GM18519 (cell line): ENCODE measurements at regions not wholly inside any gene's neighbourhood (a gene's known extent, or its start where the extent isn't known, plus 50 kb on each side); places are given as distances from the start of the nearest gene placed in this dataset.

Experiments used
- ATAC-seq: cut with Tn5 transposase; IDR thresholded peaks from one replicate; pipeline ENCODE4 v1.9.1; 2021; ENCODE audit warnings: mild to moderate bottlenecking, moderate library complexity; ENCODE audit not compliant: unreplicated experiment, low FRiP score

DNA sequence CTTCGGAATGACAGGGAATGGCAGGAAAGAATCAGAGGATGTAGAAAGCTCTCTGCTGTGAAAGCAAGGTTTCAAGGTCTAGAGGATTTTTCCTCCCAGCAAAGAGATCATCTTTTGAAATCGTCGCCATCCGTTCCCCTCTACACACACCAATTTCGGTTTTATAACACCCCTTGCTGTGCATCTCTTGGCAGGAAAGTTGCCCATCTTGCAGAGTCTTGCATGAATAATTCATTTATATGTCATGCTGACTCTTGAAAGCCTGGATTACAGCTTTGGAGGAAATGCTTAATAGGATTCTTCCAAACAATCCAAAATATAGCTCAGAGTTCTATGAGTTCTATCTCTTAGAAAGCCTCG, 262.7 kb downstream of the CHL1 start:
- ATAC-seq: no peak

DNA sequence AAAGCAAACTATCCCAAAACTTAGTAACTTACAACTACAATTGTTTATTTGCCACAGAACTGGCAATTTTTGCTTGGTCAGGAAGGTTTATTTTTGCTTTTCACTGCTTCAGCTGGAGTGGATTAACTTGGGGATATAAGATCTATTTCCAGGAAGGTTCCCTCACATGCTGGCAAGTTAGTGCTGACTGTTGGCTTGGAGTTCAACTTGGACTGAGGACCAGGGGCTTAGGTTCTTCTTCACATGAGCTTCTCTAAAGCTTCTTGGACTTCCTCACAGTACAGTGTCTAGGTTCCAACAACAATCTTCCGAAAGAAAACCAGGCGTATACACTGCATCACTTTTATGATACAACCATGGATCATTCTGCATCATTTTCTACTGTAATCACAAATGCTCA, 264.4 kb downstream of the CHL1 start:
- no peak for ATAC-seq

GRCh38 chr3:462851-463250, 266.3 kb downstream of the CHL1 start:
- no peak for ATAC-seq

- peak; percentile 99 for ATAC-seq
Observed at GRCh38 chr3:463252-464192, 267.0 kb downstream of the CHL1 start.

GRCh38 chr3:464255-464654, 267.7 kb downstream of the CHL1 start:
- no peak for ATAC-seq

DNA sequence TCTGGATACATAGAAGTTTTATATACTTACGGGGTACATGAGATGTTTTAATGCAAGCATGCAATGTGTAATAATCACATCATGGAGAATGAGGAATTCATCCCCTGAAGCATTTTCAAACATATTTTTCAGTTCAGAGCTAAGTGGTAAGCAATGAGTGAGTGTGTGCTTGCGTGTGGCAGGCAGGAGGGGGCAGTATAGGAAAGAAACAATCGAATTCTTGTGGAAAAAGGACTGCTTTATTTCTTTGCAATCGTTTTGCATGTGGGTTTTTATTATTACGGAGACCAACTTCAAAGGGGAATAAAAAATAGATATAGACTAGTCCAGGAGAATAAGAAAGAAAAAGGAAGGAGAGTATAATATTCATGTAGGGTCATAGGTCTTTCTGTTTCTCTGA, 271.6 kb downstream of the CHL1 start:
- ATAC-seq: peak; percentile 27

GRCh38 chr3:473033-473800, 276.7 kb downstream of the CHL1 start:
- no peak for ATAC-seq

DNA sequence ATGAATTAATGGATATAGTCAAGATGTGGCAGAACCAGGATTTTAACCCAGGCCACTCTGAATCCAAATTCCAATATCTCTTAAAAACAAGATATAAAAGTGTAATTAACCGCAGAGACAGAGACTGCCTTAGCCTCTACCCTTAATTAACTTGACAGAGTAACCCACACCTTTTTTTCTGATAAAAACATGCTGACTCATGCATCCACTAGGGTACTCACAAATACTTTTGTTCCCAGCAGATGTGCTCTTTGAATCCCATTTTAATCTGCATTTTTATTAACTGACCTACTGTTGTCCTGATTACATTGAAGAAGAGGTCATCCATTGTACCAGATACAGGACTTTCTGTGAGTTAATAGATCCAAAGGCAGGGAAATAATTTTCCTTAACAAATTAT, 278.3 kb downstream of the CHL1 start:
- ATAC-seq: no peak

DNA sequence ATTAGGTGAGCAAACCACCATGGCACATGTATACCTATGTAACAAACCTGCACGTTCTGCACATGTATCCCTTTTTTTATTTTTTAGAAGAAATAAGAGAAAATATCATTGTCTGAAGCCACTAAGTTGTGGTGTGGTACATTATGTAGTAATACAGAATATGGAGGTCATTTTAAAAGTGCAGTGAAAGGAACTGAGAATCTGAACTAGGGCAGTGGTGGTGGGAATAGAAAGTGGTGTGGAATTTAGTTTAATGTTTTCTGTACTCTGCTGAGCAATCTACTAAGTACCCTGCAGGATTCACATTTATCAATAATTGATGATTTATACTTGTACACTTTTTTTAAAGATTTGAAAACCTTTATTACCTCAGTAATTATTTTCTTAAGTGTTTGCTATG, 283.5 kb downstream of the CHL1 start:
- peak; percentile 56 for ATAC-seq

DNA sequence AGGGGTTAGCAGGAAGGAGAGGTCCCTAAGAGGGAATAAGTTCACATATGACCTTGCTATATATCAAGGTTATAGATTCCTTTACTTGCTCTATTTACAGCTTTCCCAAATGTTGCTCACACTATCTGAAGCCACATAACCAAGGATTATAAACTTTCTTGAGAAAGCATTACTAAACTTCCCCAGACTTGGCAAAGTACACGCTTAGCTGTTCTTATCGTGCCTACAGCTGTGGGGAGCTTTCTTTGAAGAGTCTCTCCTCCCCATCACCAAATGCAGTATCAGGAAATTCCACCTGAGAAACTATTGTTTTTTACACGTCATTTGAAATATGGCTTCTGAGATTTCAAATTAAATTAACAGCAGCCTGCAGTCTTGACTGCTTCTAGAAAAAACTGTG, 284.5 kb downstream of the CHL1 start:
- no peak for ATAC-seq

- peak; percentile 47 for ATAC-seq
Observed at GRCh38 chr3:481680-482079, 285.1 kb downstream of the CHL1 start.

DNA sequence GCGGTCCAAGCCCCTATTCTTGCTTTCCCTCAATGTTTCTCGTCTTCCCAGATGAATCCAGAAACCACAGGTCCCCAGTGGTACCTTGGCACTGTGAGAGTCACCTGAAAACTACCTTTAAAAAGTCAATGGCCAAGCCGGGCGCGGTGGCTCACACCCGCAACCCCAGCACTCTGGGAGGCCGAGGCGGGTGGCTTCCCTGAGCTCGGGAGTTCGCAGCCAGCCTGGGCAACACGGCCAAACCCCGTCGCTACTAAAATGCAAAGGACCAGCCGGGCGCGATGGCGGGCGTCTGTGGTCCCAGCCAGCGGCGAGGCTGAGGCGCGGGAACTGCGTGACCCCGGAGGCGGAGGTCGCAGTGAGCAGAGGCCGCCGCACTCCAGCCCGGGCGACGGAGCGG, 285.9 kb downstream of the CHL1 start:
- ATAC-seq: no peak

DNA sequence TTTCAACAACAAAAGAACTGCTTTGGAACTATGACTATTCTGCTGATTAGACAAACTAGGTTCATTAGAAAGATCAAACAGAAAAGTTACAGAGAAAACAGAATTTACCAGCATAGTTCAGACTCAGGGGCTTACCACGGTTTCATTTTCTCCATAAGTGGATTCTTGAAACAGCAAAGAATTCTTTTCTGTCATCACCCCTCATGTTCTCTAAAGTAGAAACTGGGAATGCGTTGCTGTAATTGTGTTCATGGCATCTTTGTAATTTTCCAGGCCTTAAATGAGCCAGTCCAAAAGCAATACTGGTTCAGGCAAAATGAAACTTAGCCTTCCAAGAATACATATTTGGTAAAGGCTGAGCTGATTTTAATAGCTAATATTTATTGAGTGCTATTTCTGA, 287.8 kb downstream of the CHL1 start:
- ATAC-seq: no peak

DNA sequence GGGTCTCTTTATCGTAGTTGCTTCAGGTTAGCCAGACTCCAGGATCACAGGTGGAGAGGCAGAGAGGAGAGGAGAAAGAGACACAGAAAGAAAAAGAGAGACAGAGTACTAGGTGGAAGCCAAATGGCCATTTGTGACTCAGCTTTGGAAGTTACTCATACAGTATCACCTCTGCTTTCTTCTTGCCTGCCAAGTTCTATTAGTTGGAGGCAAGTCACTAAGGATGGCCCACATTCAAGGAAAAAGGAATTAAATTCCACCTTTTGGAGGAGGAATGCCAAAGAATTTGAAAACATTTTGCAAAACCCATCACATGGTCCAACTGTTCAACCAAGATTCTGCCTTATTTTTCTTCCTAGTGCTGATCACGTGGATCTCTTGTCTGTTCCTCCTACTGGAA, 291.1 kb downstream of the CHL1 start:
- ATAC-seq: no peak

- ATAC-seq: peak; percentile 44
Observed at GRCh38 chr3:492586-493316, 296.2 kb downstream of the CHL1 start.

DNA sequence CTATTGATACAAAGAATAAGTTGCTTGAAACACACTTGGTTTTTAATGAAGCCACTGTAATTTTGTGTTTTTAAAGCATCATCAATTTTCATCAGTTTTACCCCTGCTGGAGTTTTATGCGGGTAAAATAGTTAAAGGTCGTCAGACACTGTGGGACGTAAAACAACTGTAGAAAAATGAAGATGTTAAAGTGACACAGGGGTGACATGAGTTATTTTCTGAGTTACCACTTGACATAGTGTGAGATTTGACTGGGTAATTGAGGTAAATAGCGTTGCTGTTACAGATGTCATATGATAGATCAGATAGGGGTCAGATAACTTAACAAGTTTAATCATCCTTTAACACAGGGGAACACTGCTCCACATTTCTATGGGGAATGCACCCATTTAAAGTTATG, 297.6 kb downstream of the CHL1 start:
- ATAC-seq: no peak

GRCh38 chr3:498487-498886, 301.9 kb downstream of the CHL1 start:
- ATAC-seq: no peak

DNA sequence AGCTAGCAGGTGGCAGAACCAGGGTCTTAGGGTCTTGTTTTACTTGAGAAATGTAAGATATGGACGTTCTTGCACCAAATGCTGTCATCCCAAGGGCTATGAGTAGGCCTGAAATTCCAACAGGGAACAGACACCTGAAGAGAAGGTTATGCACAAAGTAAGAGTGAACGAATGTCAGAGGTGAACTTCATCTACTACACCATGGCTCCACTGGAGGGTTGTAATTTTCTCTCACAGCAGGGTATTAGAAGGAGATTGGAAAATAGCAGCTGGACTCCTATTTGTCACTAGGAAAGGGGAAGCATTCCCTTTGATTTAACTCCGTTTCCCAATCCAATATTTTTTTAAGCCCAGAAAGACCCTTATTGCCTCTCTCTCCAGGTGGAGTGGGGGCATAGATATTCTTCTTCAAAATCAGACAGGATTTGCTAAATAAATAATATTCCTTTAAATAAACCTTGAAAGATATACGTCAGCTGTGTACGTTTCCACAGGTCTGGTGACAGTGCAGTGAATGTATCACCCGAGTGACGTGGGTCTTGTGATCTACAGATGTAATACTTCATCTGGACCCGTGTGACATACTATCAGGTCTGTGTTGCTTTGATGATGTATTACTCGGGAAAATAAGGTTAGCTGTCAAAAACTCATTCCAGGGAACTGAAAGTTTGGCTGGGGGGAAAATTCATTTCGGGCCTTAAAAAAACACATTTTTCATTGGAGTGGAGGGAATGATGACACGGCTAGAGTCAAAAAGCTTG, 302.6 kb downstream of the CHL1 start:
- ATAC-seq: no peak

DNA sequence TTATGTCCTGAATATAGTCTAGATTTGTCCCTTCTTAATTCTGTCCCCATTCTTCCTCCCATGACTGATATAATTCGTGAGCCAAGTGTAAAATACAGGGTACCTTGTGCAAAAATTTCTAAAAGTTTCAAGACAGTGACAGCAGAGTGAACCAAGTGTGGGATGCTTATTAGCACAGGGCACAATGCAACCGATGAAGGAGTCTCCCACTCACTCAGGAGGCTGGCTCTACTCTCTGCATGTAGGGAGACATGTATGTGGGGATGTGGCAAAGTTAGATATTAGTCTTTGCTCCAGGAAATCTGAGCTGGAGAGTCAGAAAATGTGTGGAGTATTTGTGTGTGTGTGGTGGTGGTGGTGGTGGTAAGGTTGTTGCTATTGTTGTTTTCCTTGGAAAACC, 305.9 kb downstream of the CHL1 start:
- no peak for ATAC-seq

- ATAC-seq: no peak
Observed at GRCh38 chr3:513301-513700, 316.7 kb downstream of the CHL1 start.
